Retinal pigment epithelial cell (primary cell): ENCODE measurements at regions not wholly inside any gene's neighbourhood (a gene's known extent, or its start where the extent isn't known, plus 50 kb on each side); places are given as distances from the start of the nearest gene placed in this dataset.

Source experiments
- DNase-seq: peaks from one replicate; pipeline ENCODE4 v3.0.0-alpha.2; 2010; ENCODE audit warnings: low read depth
- H3K4me3 ChIP-seq: 2 replicates; pipeline ENCODE4 v1.5.1; 2011; ENCODE audit warnings: mild to moderate bottlenecking, low read length, control low read depth, moderate library complexity
- TF ChIP-seq, protein P1 (sequence below): conservative IDR thresholded peaks from 2 replicates; pipeline ENCODE4 v1.5.1; 2011; ENCODE audit warnings: low read depth, low read length, control low read depth, inconsistent platforms

DNA sequence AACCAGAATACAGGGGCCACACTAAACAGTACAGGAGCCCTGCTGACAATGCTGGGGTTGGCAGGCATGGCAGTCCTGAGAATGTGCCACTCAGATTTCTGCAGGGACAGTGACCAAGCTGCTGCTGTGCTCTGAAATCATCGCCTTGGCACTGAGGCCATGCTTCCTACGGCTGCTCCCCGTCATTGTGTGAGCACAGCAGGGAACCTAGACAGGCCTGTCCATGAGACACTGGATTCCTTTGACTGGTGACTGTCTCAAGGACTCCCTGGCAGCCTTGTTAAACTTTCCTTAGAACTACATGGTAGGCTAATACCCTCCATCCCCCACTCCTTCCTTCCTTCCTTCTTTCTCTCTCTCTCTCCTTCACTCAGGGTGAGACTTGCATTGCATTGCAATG lies 111.4 kb downstream of the LUZP4 start:
- no peak overlapping the region for H3K4me3 ChIP-seq
- TF ChIP-seq, protein P1, sequence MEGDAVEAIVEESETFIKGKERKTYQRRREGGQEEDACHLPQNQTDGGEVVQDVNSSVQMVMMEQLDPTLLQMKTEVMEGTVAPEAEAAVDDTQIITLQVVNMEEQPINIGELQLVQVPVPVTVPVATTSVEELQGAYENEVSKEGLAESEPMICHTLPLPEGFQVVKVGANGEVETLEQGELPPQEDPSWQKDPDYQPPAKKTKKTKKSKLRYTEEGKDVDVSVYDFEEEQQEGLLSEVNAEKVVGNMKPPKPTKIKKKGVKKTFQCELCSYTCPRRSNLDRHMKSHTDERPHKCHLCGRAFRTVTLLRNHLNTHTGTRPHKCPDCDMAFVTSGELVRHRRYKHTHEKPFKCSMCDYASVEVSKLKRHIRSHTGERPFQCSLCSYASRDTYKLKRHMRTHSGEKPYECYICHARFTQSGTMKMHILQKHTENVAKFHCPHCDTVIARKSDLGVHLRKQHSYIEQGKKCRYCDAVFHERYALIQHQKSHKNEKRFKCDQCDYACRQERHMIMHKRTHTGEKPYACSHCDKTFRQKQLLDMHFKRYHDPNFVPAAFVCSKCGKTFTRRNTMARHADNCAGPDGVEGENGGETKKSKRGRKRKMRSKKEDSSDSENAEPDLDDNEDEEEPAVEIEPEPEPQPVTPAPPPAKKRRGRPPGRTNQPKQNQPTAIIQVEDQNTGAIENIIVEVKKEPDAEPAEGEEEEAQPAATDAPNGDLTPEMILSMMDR = no peak
- DNase-seq = no peak

DNA sequence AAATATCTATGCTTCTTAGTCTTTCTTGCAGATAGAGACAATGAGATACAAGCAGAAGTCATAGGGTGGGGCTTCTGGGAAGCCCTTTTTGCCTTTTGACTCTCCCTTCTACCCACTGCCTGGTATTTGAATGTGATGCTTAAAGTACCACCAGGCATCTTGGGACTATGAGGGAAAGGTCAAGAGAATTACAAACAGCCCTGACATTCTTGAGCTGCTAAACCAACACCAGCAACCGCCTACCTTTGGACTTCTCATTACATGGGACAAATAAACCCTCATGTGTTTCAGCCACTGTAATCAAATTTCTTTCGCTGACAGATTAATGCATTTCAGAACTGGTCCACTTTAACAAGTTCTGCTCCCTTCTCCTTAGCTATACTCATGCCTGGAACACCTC lies 112.8 kb downstream of the LUZP4 start:
- no peak overlapping the region for H3K4me3 ChIP-seq
- TF ChIP-seq, protein P1 = no peak
- no peak for DNase-seq

DNA sequence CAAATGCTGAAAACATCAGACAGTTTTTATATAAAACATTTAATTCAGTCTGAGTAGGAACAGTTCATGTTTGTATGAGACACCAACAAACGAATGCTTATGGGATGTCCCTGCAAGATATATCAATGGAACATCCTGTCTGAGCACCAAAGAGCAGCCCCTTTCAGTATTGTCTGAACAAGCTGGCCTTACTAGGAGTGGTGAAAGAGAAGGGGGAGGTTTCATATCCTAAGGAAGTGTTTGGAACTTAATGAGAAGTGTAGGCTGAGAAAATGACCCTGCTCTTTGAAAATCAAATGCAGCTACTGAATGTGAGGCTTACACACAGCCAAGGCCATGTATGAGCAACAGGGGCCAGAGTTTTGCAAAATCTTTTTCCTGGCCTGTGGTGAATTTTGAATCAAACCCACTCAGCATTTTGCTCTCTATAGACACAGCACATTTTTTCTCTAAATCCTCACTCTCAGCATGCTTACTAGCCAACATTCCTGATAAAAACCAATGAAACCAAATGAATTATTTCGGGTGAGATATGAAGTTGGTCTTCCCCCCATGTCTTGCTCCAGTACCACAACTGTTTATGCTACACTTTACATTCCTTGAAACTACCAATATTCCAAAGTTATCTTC lies 119.4 kb downstream of the LUZP4 start:
- no peak overlapping the region for H3K4me3 ChIP-seq
- no peak for DNase-seq
- TF ChIP-seq, protein P1 = no peak

DNA sequence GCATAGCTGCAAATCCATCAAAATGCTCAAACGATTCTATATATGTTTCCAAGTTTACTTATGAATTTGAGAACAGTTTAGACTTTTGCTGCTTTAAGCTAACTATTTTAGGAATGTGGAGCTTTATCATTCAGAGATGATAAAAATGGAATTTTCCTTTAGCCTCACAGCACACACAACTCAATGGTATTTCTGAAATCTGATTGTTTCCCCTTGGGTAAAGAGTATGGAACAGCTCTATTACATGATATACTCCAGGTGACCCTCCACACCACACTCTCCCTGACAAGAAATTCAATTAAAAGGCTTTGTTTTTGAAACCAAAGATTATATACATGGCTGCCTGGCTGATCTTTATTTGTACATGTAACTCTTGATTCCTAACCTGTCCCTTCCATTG lies 120.0 kb downstream of the LUZP4 start:
- TF ChIP-seq, protein P1 = no peak
- no peak for DNase-seq
- no peak overlapping the region for H3K4me3 ChIP-seq

DNA sequence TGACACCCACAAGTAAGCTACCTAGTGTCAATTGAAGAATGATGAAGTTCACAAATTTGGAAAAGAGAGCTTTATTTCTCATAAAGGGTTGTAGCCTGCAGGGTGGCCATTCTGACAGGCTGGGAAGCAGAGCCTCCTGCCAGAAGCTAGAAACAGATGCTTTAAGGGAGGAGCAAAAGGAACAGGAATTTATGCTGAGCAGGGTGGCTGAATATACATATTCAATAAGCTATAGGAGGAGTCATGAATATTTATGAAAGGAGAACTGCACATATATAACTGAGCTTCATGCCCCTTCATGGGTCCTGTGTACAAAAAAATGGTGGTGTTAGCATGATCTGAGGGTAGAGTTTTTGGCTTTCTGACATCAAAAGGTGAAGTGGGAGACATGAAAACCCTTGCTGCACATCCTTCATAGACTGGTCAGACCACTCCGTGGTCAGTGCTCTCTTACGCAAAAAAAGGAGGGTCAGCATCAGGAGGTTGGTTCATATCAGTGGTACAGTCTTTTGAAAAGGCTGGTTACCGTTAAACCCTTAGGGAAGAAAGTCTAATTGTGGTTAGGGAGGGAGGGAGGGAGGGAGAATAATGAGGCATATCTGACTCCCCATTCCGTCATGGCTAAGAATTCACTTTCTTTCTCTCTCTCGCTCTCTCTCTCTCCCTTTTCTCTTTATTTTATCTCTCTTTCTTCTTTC lies 121.4 kb downstream of the LUZP4 start:
- H3K4me3 ChIP-seq = no peak overlapping the region
- TF ChIP-seq, protein P1 = no peak
- no peak for DNase-seq

DNA sequence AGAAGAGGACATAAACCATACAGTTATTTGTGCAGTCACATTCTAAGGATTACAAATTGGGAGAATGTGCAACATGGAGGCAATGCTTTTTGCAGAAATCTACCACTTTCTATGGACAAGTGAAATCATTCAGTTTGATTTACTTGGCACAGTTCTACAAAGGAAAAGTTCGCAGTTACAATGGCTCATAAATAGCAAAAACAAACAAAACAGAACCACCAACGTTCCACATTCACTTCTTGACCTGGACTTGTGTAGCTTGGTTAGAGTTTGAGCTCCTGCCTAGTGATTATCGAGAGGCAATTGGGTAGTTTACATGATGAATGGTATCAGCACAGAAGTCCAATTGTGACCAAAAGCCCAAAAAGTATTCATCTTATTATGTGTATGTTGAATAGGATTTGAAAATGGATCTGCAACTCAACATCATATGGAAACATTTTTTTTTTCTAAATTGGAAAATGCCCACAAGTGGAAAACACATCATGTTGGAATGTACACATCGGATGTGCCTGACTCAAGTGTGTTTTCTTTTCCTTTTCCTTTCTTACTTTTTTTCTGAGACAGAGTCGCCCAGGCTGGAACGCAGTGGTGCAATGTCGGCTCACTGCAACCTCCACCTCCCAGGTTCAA lies 123.8 kb downstream of the LUZP4 start:
- no peak for DNase-seq
- no peak overlapping the region for H3K4me3 ChIP-seq

More for the DNA sequence above, 123.8 kb downstream of the LUZP4 start:
- TF ChIP-seq, protein P1 = no peak
